SK-N-SH (cell line): ENCODE measurements at regions not wholly inside any gene's neighbourhood (a gene's known extent, or its start where the extent isn't known, plus 50 kb on each side); places are given as distances from the start of the nearest gene placed in this dataset.

Experiments used
- CTCF ChIA-PET: fragments of 300-600, 350-600 bp; formaldehyde crosslinking; extraction: SDS; loops from one replicate; lab custom pipeline; 2021; lab: Yijun Ruan, JAX
- POLR2A ChIA-PET: fragments of 350-600 bp; sonication (Branson Sonifier 250); formaldehyde crosslinking; extraction: SDS; loops from one replicate; lab custom pipeline; 2020; ENCODE audit warnings: antibody characterized with exemption, inconsistent platforms; lab: Yijun Ruan, JAX
- DNase-seq: peaks from one replicate; pipeline ENCODE4 v3.0.0; 2012
- H2AFZ ChIP-seq: fragments of 200-600 bp; sonication (generic); 2 replicates; pipeline ENCODE4 v1.8.1; 2016; ENCODE audit warnings: antibody characterized with exemption, mild to moderate bottlenecking, low read depth
- H3F3A ChIP-seq: fragments of 200-600 bp; sonication (generic); replicated peaks from 2 replicates; pipeline ENCODE3; 2016; ENCODE audit warnings: antibody characterized with exemption, mild to moderate bottlenecking; ENCODE audit not compliant: insufficient read depth
- H3K27ac ChIP-seq, 2 experiments: fragments of 200-500 bp in 1 of 2; fragments of 200-600 bp in 1 of 2; sonication (Bioruptor generic) in 1 of 2; sonication (generic), shearing (Covaris generic) in 1 of 2; 2 replicates each; pipeline versions ENCODE4 v1.5.1 to v1.6.1; 2014 to 2016; ENCODE audit warnings: low read depth in 2 of 2, inconsistent platforms in 1 of 2, low read length in 1 of 2, mild to moderate bottlenecking in 1 of 2, mixed read lengths in 1 of 2
- H3K27me3 ChIP-seq: fragments of 200-600 bp; sonication (generic), shearing (Covaris generic); 2 replicates; pipeline ENCODE4 v1.6.1; 2016; ENCODE audit warnings: mixed run types; ENCODE audit not compliant: insufficient read depth
- H3K36me3 ChIP-seq, 2 experiments: fragments of 200-500 bp in 1 of 2; fragments of 200-600 bp in 1 of 2; sonication (Bioruptor generic) in 1 of 2; sonication (generic) in 1 of 2; replicated peaks in 1 of 2; 2 replicates each; pipeline versions ENCODE3 to v1.5.1; 2014 to 2016; ENCODE audit warnings: low read length in 1 of 2, mild to moderate bottlenecking in 1 of 2; ENCODE audit not compliant: insufficient read depth in 2 of 2, control insufficient read depth in 1 of 2
- H3K4me1 ChIP-seq, 2 experiments: fragments of 200-500 bp in 1 of 2; fragments of 200-600 bp in 1 of 2; sonication (Bioruptor generic) in 1 of 2; sonication (generic), shearing (Covaris generic) in 1 of 2; 2 replicates each; pipeline versions ENCODE4 v1.5.1 to v1.6.1; 2014 to 2016; ENCODE audit warnings: low read depth in 1 of 2, low read length in 1 of 2, mixed run types in 1 of 2; ENCODE audit not compliant: insufficient read depth in 2 of 2, control insufficient read depth in 1 of 2
- H3K4me2 ChIP-seq: fragments of 200-600 bp; sonication (generic), shearing (Covaris generic); 2 replicates; pipeline ENCODE4 v1.6.1; 2017; ENCODE audit warnings: mixed run types
- H3K4me3 ChIP-seq, 2 experiments: fragments of 200-500 bp in 1 of 2; fragments of 200-600 bp in 1 of 2; sonication (Bioruptor generic) in 1 of 2; sonication (generic), shearing (Covaris generic) in 1 of 2; 2 replicates each; pipeline versions ENCODE4 v1.5.1 to v1.8.1; 2014 to 2016; ENCODE audit warnings: low read depth in 2 of 2, inconsistent platforms in 1 of 2, low read length in 1 of 2, mild to moderate bottlenecking in 1 of 2, mixed read lengths in 1 of 2, moderate library complexity in 1 of 2
- H3K79me2 ChIP-seq: fragments of 200-600 bp; sonication (generic); 2 replicates; pipeline ENCODE4 v1.8.1; 2017; ENCODE audit warnings: mild to moderate bottlenecking; ENCODE audit not compliant: insufficient read depth
- H3K9ac ChIP-seq: fragments of 200-600 bp; sonication (generic); 2 replicates; pipeline ENCODE4 v1.6.1; 2017; ENCODE audit warnings: mixed run types
- H3K9me2 ChIP-seq: fragments of 200-600 bp; sonication (generic); 2 replicates; pipeline ENCODE4 v1.6.1; 2017; ENCODE audit warnings: mixed run types
- H3K9me3 ChIP-seq: fragments of 200-600 bp; sonication (generic); 2 replicates; pipeline ENCODE4 v1.6.1; 2017; ENCODE audit warnings: mixed run types, mild to moderate bottlenecking, moderate library complexity
- H4K20me1 ChIP-seq: fragments of 200-600 bp; sonication (generic); 2 replicates; pipeline ENCODE4 v1.6.1; 2017; ENCODE audit warnings: mild to moderate bottlenecking, mixed run types; ENCODE audit not compliant: insufficient read depth
- CHD2 ChIP-seq: fragments of 150-350 bp; IDR thresholded peaks from 2 replicates; pipeline ENCODE4 v1.6.1; 2018; ENCODE audit warnings: low read length; ENCODE audit not compliant: partially characterized antibody
- CTCF ChIP-seq: fragments of 200-600 bp; sonication (generic); IDR thresholded peaks from 2 replicates; pipeline ENCODE4 v1.6.1; 2017; ENCODE audit warnings: antibody characterized with exemption, mild to moderate bottlenecking, moderate library complexity
- ELF1 ChIP-seq: IDR thresholded peaks from 2 replicates; pipeline ENCODE4 v1.4.0; 2012
- EP300 ChIP-seq, 2 experiments: IDR thresholded peaks; 2 replicates each; pipeline versions ENCODE4 v1.4.0 to v1.6.1; 2012; ENCODE audit warnings: borderline replicate concordance in 1 of 2, low read depth in 1 of 2, low read length in 1 of 2
- EZH2phosphoT487 ChIP-seq: fragments of 200-600 bp; sonication (generic); IDR thresholded peaks from 2 replicates; pipeline ENCODE4 v1.6.1; 2017; ENCODE audit warnings: low read depth, mixed run types, mild to moderate bottlenecking, antibody characterized with exemption, moderate library complexity, borderline replicate concordance
- FOSL2 ChIP-seq: IDR thresholded peaks from 2 replicates; pipeline ENCODE4 v1.4.0; 2012; ENCODE audit warnings: low read depth, mild to moderate bottlenecking, moderate library complexity, borderline replicate concordance
- IRF3 ChIP-seq: fragments of 150-350 bp; IDR thresholded peaks from 2 replicates; pipeline ENCODE4 v1.6.1; 2016; ENCODE audit warnings: mild to moderate bottlenecking, low read depth, low read length
- MAX ChIP-seq: IDR thresholded peaks from 2 replicates; pipeline ENCODE4 v1.4.0; 2012; ENCODE audit warnings: low read depth
- MEF2A ChIP-seq: IDR thresholded peaks from 2 replicates; pipeline ENCODE4 v1.4.0; 2012; ENCODE audit warnings: low read depth, borderline replicate concordance
- NRF1 ChIP-seq: IDR thresholded peaks from 2 replicates; pipeline ENCODE4 v1.6.1; 2012; ENCODE audit warnings: low read depth, mild to moderate bottlenecking, low read length
- PBX3 ChIP-seq: IDR thresholded peaks from 2 replicates; pipeline ENCODE4; 2012
- POLR2AphosphoS5 ChIP-seq: IDR thresholded peaks from 2 replicates; pipeline ENCODE4 v1.6.1; 2012; ENCODE audit warnings: low read depth, low read length
- RAD21 ChIP-seq: IDR thresholded peaks from 2 replicates; pipeline ENCODE4 v1.6.1; 2012; ENCODE audit warnings: mild to moderate bottlenecking, low read length
- RFX5 ChIP-seq: IDR thresholded peaks from 2 replicates; pipeline ENCODE4 v1.6.1; 2012; ENCODE audit warnings: mild to moderate bottlenecking, improper control_type of control experiment, low read length
- RXRA ChIP-seq: IDR thresholded peaks from 2 replicates; pipeline ENCODE4 v1.4.0; 2012; ENCODE audit warnings: low read depth, mild to moderate bottlenecking, borderline replicate concordance
- SIN3A ChIP-seq: IDR thresholded peaks from 2 replicates; pipeline ENCODE4 v1.6.1; 2012; ENCODE audit warnings: low read depth, mild to moderate bottlenecking, low read length, moderate library complexity, borderline replicate concordance
- SMC3 ChIP-seq: IDR thresholded peaks from 2 replicates; pipeline ENCODE4 v1.6.1; 2012; ENCODE audit warnings: low read depth, low read length, improper control_type of control experiment
- WGBS: methylation state at CpG from one replicate; pipeline ENCODE4 v1.1.6; 2017; ENCODE audit warnings: low lambda C conversion rate; 5-methylcytosine and 5-hydroxymethylcytosine counted together

GRCh38 chr9:10835791-10836463, 223.1 kb upstream of the PTPRD start:
- Histone ChIP-seq H3K4me3 (no peak overlapping the region), H3K9ac (no peak overlapping the region), H2AFZ (0 out of 2 replicates have a peak overlapping the region, but pooled peaks have one; percentile 1), H3K36me3 (no peaks in the 10 kb centered on the region), H3K4me1 (no peaks in the 10 kb centered on the region), H3K9me3 (no peaks in the 10 kb centered on the region), H3K4me2 (no peak overlapping the region), H3K27ac (no peak overlapping the region), H3K9me2 (no peaks in the 10 kb centered on the region), H3F3A (no peaks in the 10 kb centered on the region), H3K79me2 (no peaks in the 10 kb centered on the region), H4K20me1 (no peaks in the 10 kb centered on the region), H3K27me3 (no peaks in the 10 kb centered on the region)
- CTCF ChIA-PET: no interaction called here
- DNase-seq: no peak
- POLR2A ChIA-PET: no interaction called here
- TF ChIP-seq NRF1 (no peak), RFX5 (no peak), RXRA (no peak), FOSL2 (no peak)
- WGBS: 37% methylated on average over 6 of the region's 22 CpGs

- Histone ChIP-seq H3K9me2 (no peaks in the 10 kb centered on the region), H3K27me3 (no peaks in the 10 kb centered on the region), H3K27ac (no peak overlapping the region), H4K20me1 (no peaks in the 10 kb centered on the region), H3K9ac (no peak overlapping the region), H3K36me3 (no peaks in the 10 kb centered on the region), H3K4me2 (no peak overlapping the region), H3K4me1 (no peaks in the 10 kb centered on the region), H2AFZ (no peak overlapping the region), H3F3A (no peaks in the 10 kb centered on the region)
- POLR2A ChIA-PET: no interaction called here
- CTCF ChIA-PET: no interaction called here
- TF ChIP-seq MAX: no peak
- no peak for TF ChIP-seq SMC3
- TF ChIP-seq ELF1: no peak
- no peak for TF ChIP-seq SIN3A
- TF ChIP-seq CHD2: no peak
- TF ChIP-seq MEF2A: no peak
- TF ChIP-seq IRF3: no peak
- TF ChIP-seq, all 33 proteins: peak for 0
- Histone ChIP-seq H3K79me2 (no peaks in the 10 kb centered on the region), H3K4me3 (no peak overlapping the region), H3K9me3 (no peaks in the 10 kb centered on the region)
- no peak for DNase-seq
- WGBS: 5% methylated on average over 3 of the region's 3 CpGs
Observed at GRCh38 chr9:10843151-10843550, 230.3 kb upstream of the PTPRD start.

GRCh38 chr9:10855847-10856246, 243.0 kb upstream of the PTPRD start:
- Histone ChIP-seq H3F3A (peaks cover 3% of the 10 kb centered on the region), H3K79me2 (no peaks in the 10 kb centered on the region), H4K20me1 (no peaks in the 10 kb centered on the region), H3K9ac (no peak overlapping the region), H3K27me3 (no peaks in the 10 kb centered on the region), H3K4me2 (no peak overlapping the region), H3K9me2 (no peaks in the 10 kb centered on the region), H3K9me3 (no peaks in the 10 kb centered on the region), H3K36me3 (no peaks in the 10 kb centered on the region), H3K4me3 (no peak overlapping the region; a peak in 1 of 4 replicates), H3K4me1 (no peaks in the 10 kb centered on the region), H2AFZ (no peak overlapping the region), H3K27ac (no peak overlapping the region)
- CTCF ChIA-PET: interaction anchor here (1.1 to 2.1 kb wide), 5 partner anchors 8 to 1474 kb away, joined by 4 to 5 read pairs (median 4); no protein-coding TSS in a partner anchor
- DNase-seq: no peak
- TF ChIP-seq PBX3: no peak
- TF ChIP-seq EP300 (IDR thresholded peaks at IDR 0.05; ENCODE audit: borderline replicate concordance in 1 of 2, low read depth in 1 of 2, low read length in 1 of 2): no peak
- peak; percentile 42 for TF ChIP-seq RAD21
- TF ChIP-seq SMC3: peak; percentile 55
- peak; percentile 69 for TF ChIP-seq CTCF
- TF ChIP-seq POLR2AphosphoS5: no peak
- TF ChIP-seq EZH2phosphoT487: no peak
- WGBS: 9% methylated on average over 1 of the region's 1 CpG
- POLR2A ChIA-PET: no interaction called here
